SK-N-SH (cell line): ENCODE measurements at regions not wholly inside any gene's neighbourhood (a gene's known extent, or its start where the extent isn't known, plus 50 kb on each side); places are given as distances from the start of the nearest gene placed in this dataset.

Experiments
- CTCF ChIA-PET: fragments of 300-600, 350-600 bp; formaldehyde crosslinking; extraction: SDS; loops from one replicate; lab custom pipeline; 2021; lab: Yijun Ruan, JAX
- POLR2A ChIA-PET: fragments of 350-600 bp; sonication (Branson Sonifier 250); formaldehyde crosslinking; extraction: SDS; loops from one replicate; lab custom pipeline; 2020; ENCODE audit warnings: antibody characterized with exemption, inconsistent platforms; lab: Yijun Ruan, JAX
- DNase-seq: peaks from one replicate; pipeline ENCODE4 v3.0.0; 2012
- H2AFZ ChIP-seq: fragments of 200-600 bp; sonication (generic); 2 replicates; pipeline ENCODE4 v1.8.1; 2016; ENCODE audit warnings: antibody characterized with exemption, mild to moderate bottlenecking, low read depth
- H3F3A ChIP-seq: fragments of 200-600 bp; sonication (generic); replicated peaks from 2 replicates; pipeline ENCODE3; 2016; ENCODE audit warnings: antibody characterized with exemption, mild to moderate bottlenecking; ENCODE audit not compliant: insufficient read depth
- H3K27ac ChIP-seq, 2 experiments: fragments of 200-500 bp in 1 of 2; fragments of 200-600 bp in 1 of 2; sonication (Bioruptor generic) in 1 of 2; sonication (generic), shearing (Covaris generic) in 1 of 2; 2 replicates each; pipeline versions ENCODE4 v1.5.1 to v1.6.1; 2014 to 2016; ENCODE audit warnings: low read depth in 2 of 2, inconsistent platforms in 1 of 2, low read length in 1 of 2, mild to moderate bottlenecking in 1 of 2, mixed read lengths in 1 of 2
- H3K27me3 ChIP-seq: fragments of 200-600 bp; sonication (generic), shearing (Covaris generic); 2 replicates; pipeline ENCODE4 v1.6.1; 2016; ENCODE audit warnings: mixed run types; ENCODE audit not compliant: insufficient read depth
- H3K36me3 ChIP-seq, 2 experiments: fragments of 200-500 bp in 1 of 2; fragments of 200-600 bp in 1 of 2; sonication (Bioruptor generic) in 1 of 2; sonication (generic) in 1 of 2; replicated peaks in 1 of 2; 2 replicates each; pipeline versions ENCODE3 to v1.5.1; 2014 to 2016; ENCODE audit warnings: low read length in 1 of 2, mild to moderate bottlenecking in 1 of 2; ENCODE audit not compliant: insufficient read depth in 2 of 2, control insufficient read depth in 1 of 2
- H3K4me1 ChIP-seq, 2 experiments: fragments of 200-500 bp in 1 of 2; fragments of 200-600 bp in 1 of 2; sonication (Bioruptor generic) in 1 of 2; sonication (generic), shearing (Covaris generic) in 1 of 2; 2 replicates each; pipeline versions ENCODE4 v1.5.1 to v1.6.1; 2014 to 2016; ENCODE audit warnings: low read depth in 1 of 2, low read length in 1 of 2, mixed run types in 1 of 2; ENCODE audit not compliant: insufficient read depth in 2 of 2, control insufficient read depth in 1 of 2
- H3K4me2 ChIP-seq: fragments of 200-600 bp; sonication (generic), shearing (Covaris generic); 2 replicates; pipeline ENCODE4 v1.6.1; 2017; ENCODE audit warnings: mixed run types
- H3K4me3 ChIP-seq, 2 experiments: fragments of 200-500 bp in 1 of 2; fragments of 200-600 bp in 1 of 2; sonication (Bioruptor generic) in 1 of 2; sonication (generic), shearing (Covaris generic) in 1 of 2; 2 replicates each; pipeline versions ENCODE4 v1.5.1 to v1.8.1; 2014 to 2016; ENCODE audit warnings: low read depth in 2 of 2, inconsistent platforms in 1 of 2, low read length in 1 of 2, mild to moderate bottlenecking in 1 of 2, mixed read lengths in 1 of 2, moderate library complexity in 1 of 2
- H3K79me2 ChIP-seq: fragments of 200-600 bp; sonication (generic); 2 replicates; pipeline ENCODE4 v1.8.1; 2017; ENCODE audit warnings: mild to moderate bottlenecking; ENCODE audit not compliant: insufficient read depth
- H3K9ac ChIP-seq: fragments of 200-600 bp; sonication (generic); 2 replicates; pipeline ENCODE4 v1.6.1; 2017; ENCODE audit warnings: mixed run types
- H3K9me2 ChIP-seq: fragments of 200-600 bp; sonication (generic); 2 replicates; pipeline ENCODE4 v1.6.1; 2017; ENCODE audit warnings: mixed run types
- H3K9me3 ChIP-seq: fragments of 200-600 bp; sonication (generic); 2 replicates; pipeline ENCODE4 v1.6.1; 2017; ENCODE audit warnings: mixed run types, mild to moderate bottlenecking, moderate library complexity
- H4K20me1 ChIP-seq: fragments of 200-600 bp; sonication (generic); 2 replicates; pipeline ENCODE4 v1.6.1; 2017; ENCODE audit warnings: mild to moderate bottlenecking, mixed run types; ENCODE audit not compliant: insufficient read depth
- CHD2 ChIP-seq: fragments of 150-350 bp; IDR thresholded peaks from 2 replicates; pipeline ENCODE4 v1.6.1; 2018; ENCODE audit warnings: low read length; ENCODE audit not compliant: partially characterized antibody
- EP300 ChIP-seq, 2 experiments: IDR thresholded peaks; 2 replicates each; pipeline versions ENCODE4 v1.4.0 to v1.6.1; 2012; ENCODE audit warnings: borderline replicate concordance in 1 of 2, low read depth in 1 of 2, low read length in 1 of 2
- FOSL2 ChIP-seq: IDR thresholded peaks from 2 replicates; pipeline ENCODE4 v1.4.0; 2012; ENCODE audit warnings: low read depth, mild to moderate bottlenecking, moderate library complexity, borderline replicate concordance
- GATA2 ChIP-seq: sonication (generic); formaldehyde crosslinking; IDR thresholded peaks from 2 replicates; pipeline ENCODE4 v1.5.0; 2020; ENCODE audit warnings: mild to moderate bottlenecking, missing genetic modification reagents
- JUND ChIP-seq: IDR thresholded peaks from 2 replicates; pipeline ENCODE4 v1.4.0; 2012
- MEF2A ChIP-seq: IDR thresholded peaks from 2 replicates; pipeline ENCODE4 v1.4.0; 2012; ENCODE audit warnings: low read depth, borderline replicate concordance
- MXI1 ChIP-seq: IDR thresholded peaks from 2 replicates; pipeline ENCODE4 v1.6.1; 2012; ENCODE audit warnings: mild to moderate bottlenecking, low read depth, low read length, improper control_type of control experiment
- NFIC ChIP-seq: IDR thresholded peaks from 2 replicates; pipeline ENCODE4 v1.4.0; 2012; ENCODE audit warnings: borderline replicate concordance
- NRF1 ChIP-seq: IDR thresholded peaks from 2 replicates; pipeline ENCODE4 v1.6.1; 2012; ENCODE audit warnings: low read depth, mild to moderate bottlenecking, low read length
- POLR2AphosphoS5 ChIP-seq: IDR thresholded peaks from 2 replicates; pipeline ENCODE4 v1.6.1; 2012; ENCODE audit warnings: low read depth, low read length
- RAD21 ChIP-seq: IDR thresholded peaks from 2 replicates; pipeline ENCODE4 v1.6.1; 2012; ENCODE audit warnings: mild to moderate bottlenecking, low read length
- RCOR1 ChIP-seq: fragments of 150-350 bp; IDR thresholded peaks from 2 replicates; pipeline ENCODE4 v1.6.1; 2017; ENCODE audit warnings: antibody characterized with exemption, low read length
- RFX5 ChIP-seq: IDR thresholded peaks from 2 replicates; pipeline ENCODE4 v1.6.1; 2012; ENCODE audit warnings: mild to moderate bottlenecking, improper control_type of control experiment, low read length
- TAF1 ChIP-seq: IDR thresholded peaks from 2 replicates; pipeline ENCODE4 v1.6.1; 2012; ENCODE audit warnings: low read depth, mild to moderate bottlenecking, low read length, moderate library complexity, borderline replicate concordance
- TCF12 ChIP-seq: IDR thresholded peaks from 2 replicates; pipeline ENCODE4 v1.4.0; 2012
- TEAD4 ChIP-seq: IDR thresholded peaks from 2 replicates; pipeline ENCODE4 v1.4.0; 2012; ENCODE audit warnings: mild to moderate bottlenecking, borderline replicate concordance; ENCODE audit not compliant: insufficient read depth
- WGBS: methylation state at CpG from one replicate; pipeline ENCODE4 v1.1.6; 2017; ENCODE audit warnings: low lambda C conversion rate; 5-methylcytosine and 5-hydroxymethylcytosine counted together
- TF ChIP-seq, protein P1 (sequence below): IDR thresholded peaks from 2 replicates; pipeline ENCODE4 v1.4.0; 2012; ENCODE audit warnings: low read depth
- TF ChIP-seq, protein P2 (sequence below): fragments of 150-350 bp; IDR thresholded peaks from 2 replicates; pipeline ENCODE4 v1.6.1; 2016; ENCODE audit warnings: mild to moderate bottlenecking, low read depth, low read length
- TF ChIP-seq, protein P3 (sequence below): IDR thresholded peaks from 2 replicates; pipeline ENCODE4 v1.4.0; 2012; ENCODE audit warnings: low read depth, borderline replicate concordance
- TF ChIP-seq, protein P4 (sequence below): fragments of 200-600 bp; sonication (generic); IDR thresholded peaks from 2 replicates; pipeline ENCODE4 v1.6.1; 2017; ENCODE audit warnings: antibody characterized with exemption, mild to moderate bottlenecking, moderate library complexity
- TF ChIP-seq, protein P5 (sequence below): IDR thresholded peaks from 2 replicates; pipeline ENCODE4 v1.4.0; 2012; ENCODE audit warnings: low read depth, borderline replicate concordance

DNA sequence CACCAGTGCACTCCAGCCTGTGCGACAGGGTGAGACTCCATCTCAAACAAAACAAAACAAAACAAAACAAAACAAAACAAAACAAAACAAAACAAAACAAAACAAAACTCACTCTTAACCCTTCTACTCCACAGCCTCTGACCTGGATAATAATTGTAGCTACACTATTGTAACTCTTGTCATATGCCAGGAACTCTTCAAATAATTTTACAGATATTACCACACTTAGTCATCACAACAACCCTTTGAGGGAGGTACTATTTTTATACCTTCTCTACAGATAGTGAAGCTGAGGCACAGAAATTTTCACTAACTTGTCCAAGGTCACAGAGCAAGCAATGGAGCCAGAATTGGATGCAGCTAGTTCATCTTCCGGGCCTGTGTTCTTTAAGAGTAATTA, 547.8 kb downstream of the ADGRL2 start:
- WGBS, result 78% methylated on average over 2 of the region's 2 CpGs
- CTCF ChIA-PET, result no interaction called here
- Histone ChIP-seq H3K4me3 (no peak overlapping the region), H3K27ac (no peak overlapping the region), H3K9me3 (no peaks in the 10 kb centered on the region), H2AFZ (no peak overlapping the region), H3K9ac (no peak overlapping the region), H3K4me1 (no peaks in the 10 kb centered on the region; a peak in 2 of 4 replicates), H4K20me1 (no peaks in the 10 kb centered on the region), H3K9me2 (no peaks in the 10 kb centered on the region), H3K36me3 (no peaks in the 10 kb centered on the region), H3K79me2 (no peaks in the 10 kb centered on the region), H3K4me2 (no peak overlapping the region), H3K27me3 (no peaks in the 10 kb centered on the region), H3F3A (no peaks in the 10 kb centered on the region)
- TF ChIP-seq, protein P1, sequence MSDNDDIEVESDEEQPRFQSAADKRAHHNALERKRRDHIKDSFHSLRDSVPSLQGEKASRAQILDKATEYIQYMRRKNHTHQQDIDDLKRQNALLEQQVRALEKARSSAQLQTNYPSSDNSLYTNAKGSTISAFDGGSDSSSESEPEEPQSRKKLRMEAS, result no peak
- TF ChIP-seq RAD21 (no peak), MEF2A (no peak), CHD2 (no peak), MXI1 (no peak), RFX5 (no peak), JUND (no peak), FOSL2 (no peak), TCF12 (no peak), RCOR1 (no peak), TEAD4 (no peak), NRF1 (no peak)
- TF ChIP-seq, protein P2, sequence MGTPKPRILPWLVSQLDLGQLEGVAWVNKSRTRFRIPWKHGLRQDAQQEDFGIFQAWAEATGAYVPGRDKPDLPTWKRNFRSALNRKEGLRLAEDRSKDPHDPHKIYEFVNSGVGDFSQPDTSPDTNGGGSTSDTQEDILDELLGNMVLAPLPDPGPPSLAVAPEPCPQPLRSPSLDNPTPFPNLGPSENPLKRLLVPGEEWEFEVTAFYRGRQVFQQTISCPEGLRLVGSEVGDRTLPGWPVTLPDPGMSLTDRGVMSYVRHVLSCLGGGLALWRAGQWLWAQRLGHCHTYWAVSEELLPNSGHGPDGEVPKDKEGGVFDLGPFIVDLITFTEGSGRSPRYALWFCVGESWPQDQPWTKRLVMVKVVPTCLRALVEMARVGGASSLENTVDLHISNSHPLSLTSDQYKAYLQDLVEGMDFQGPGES, result no peak
- TF ChIP-seq, protein P3, sequence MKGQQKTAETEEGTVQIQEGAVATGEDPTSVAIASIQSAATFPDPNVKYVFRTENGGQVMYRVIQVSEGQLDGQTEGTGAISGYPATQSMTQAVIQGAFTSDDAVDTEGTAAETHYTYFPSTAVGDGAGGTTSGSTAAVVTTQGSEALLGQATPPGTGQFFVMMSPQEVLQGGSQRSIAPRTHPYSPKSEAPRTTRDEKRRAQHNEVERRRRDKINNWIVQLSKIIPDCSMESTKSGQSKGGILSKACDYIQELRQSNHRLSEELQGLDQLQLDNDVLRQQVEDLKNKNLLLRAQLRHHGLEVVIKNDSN, result no peak
- POLR2A ChIA-PET, result no interaction called here
- no peak for DNase-seq

DNA sequence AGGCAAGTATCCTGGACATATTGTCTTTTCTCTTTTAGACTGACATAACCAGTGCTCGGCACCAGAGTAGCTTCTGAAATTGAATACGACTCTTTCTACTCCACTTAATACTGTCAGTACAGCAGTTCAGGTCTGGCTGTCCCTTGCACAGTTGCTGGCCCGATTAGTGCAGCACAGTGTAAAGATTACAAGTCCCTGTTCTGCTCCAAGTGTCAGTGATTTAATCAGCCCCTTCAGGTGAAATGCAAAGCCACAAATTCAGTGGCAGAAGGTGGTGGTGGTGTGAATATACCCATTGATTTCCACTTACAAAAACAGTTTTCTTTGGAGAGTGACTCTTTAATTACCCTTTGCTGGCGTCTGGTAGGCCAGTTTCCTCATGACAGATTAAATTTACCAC, 545.4 kb downstream of the ADGRL2 start:
- no peaks in the 10 kb centered on the region for H3K36me3 ChIP-seq
- H3K9me2 ChIP-seq, result no peaks in the 10 kb centered on the region
- H3K9ac ChIP-seq, result no peak overlapping the region
- H3K4me1 ChIP-seq, result no peaks in the 10 kb centered on the region; a peak in 2 of 4 replicates
- WGBS, result 46% methylated on average over 4 of the region's 4 CpGs
- H3K4me3 ChIP-seq, result no peak overlapping the region
- no peaks in the 10 kb centered on the region for H3K9me3 ChIP-seq
- H3K4me2 ChIP-seq, result no peak overlapping the region
- H3K27ac ChIP-seq, result no peak overlapping the region
- no peak for DNase-seq
- ChIA-PET CTCF (no interaction called here), POLR2A (no interaction called here)
- no peaks in the 10 kb centered on the region for H4K20me1 ChIP-seq
- no peaks in the 10 kb centered on the region for H3F3A ChIP-seq
- H3K27me3 ChIP-seq, result no peaks in the 10 kb centered on the region
- H3K79me2 ChIP-seq, result no peaks in the 10 kb centered on the region
- no peak overlapping the region for H2AFZ ChIP-seq
- TF ChIP-seq, protein P4, sequence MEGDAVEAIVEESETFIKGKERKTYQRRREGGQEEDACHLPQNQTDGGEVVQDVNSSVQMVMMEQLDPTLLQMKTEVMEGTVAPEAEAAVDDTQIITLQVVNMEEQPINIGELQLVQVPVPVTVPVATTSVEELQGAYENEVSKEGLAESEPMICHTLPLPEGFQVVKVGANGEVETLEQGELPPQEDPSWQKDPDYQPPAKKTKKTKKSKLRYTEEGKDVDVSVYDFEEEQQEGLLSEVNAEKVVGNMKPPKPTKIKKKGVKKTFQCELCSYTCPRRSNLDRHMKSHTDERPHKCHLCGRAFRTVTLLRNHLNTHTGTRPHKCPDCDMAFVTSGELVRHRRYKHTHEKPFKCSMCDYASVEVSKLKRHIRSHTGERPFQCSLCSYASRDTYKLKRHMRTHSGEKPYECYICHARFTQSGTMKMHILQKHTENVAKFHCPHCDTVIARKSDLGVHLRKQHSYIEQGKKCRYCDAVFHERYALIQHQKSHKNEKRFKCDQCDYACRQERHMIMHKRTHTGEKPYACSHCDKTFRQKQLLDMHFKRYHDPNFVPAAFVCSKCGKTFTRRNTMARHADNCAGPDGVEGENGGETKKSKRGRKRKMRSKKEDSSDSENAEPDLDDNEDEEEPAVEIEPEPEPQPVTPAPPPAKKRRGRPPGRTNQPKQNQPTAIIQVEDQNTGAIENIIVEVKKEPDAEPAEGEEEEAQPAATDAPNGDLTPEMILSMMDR, result no peak
- no peak for TF ChIP-seq NFIC
- no peak for TF ChIP-seq POLR2AphosphoS5
- no peak for TF ChIP-seq GATA2 (CRISPR knock-in tag)
- TF ChIP-seq RCOR1, result no peak
- no peak for TF ChIP-seq NRF1
- TF ChIP-seq TAF1, result no peak
- no peak for TF ChIP-seq TEAD4
- TF ChIP-seq RAD21, result no peak
- TF ChIP-seq MEF2A, result no peak
- TF ChIP-seq EP300 (IDR thresholded peaks at IDR 0.05; ENCODE audit: borderline replicate concordance in 1 of 2, low read depth in 1 of 2, low read length in 1 of 2), result no peak
- TF ChIP-seq, protein P5, sequence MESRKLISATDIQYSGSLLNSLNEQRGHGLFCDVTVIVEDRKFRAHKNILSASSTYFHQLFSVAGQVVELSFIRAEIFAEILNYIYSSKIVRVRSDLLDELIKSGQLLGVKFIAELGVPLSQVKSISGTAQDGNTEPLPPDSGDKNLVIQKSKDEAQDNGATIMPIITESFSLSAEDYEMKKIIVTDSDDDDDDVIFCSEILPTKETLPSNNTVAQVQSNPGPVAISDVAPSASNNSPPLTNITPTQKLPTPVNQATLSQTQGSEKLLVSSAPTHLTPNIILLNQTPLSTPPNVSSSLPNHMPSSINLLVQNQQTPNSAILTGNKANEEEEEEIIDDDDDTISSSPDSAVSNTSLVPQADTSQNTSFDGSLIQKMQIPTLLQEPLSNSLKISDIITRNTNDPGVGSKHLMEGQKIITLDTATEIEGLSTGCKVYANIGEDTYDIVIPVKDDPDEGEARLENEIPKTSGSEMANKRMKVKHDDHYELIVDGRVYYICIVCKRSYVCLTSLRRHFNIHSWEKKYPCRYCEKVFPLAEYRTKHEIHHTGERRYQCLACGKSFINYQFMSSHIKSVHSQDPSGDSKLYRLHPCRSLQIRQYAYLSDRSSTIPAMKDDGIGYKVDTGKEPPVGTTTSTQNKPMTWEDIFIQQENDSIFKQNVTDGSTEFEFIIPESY, result no peak
